NCI-H1092 (cell line): ENCODE measurements at regions not wholly inside any gene's neighbourhood (a gene's known extent, or its start where the extent isn't known, plus 50 kb on each side); places are given as distances from the start of the nearest gene placed in this dataset.

Experiments
- DNase-seq: peaks from one replicate; lab custom pipeline; 2025; lab: John Stamatoyannopoulos, UW

- no peak for DNase-seq
These were observed 683.8 kb upstream of the ATXN8OS start for GRCh38 chr13:69423844-69424243.

- DNase-seq = no peak
These were observed 689.3 kb upstream of the ATXN8OS start for GRCh38 chr13:69418319-69418718.

DNA sequence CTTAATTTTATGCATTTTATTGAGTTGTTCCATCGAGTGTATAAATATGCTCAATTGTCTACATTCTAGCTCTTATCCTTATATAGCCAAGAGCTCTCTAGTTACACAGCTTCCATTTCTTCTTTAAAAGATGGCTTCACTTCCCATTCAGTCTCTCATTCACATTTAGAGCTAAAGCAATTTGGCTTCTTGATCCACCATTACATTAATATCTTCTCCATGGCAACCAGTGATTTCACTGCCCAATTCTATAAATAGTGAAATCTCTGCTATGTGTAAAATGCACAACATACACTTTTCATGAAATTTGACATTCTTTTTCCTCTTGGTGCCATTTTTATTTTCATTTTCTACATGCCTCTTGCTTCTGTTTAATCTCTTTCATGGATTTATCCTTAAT, 696.9 kb upstream of the ATXN8OS start:
- DNase-seq = no peak

- no peak for DNase-seq
These were observed 715.9 kb upstream of the ATXN8OS start for GRCh38 chr13:69391756-69392155.

GRCh38 chr13:69389899-69390298, 717.7 kb upstream of the ATXN8OS start:
- no peak for DNase-seq

DNA sequence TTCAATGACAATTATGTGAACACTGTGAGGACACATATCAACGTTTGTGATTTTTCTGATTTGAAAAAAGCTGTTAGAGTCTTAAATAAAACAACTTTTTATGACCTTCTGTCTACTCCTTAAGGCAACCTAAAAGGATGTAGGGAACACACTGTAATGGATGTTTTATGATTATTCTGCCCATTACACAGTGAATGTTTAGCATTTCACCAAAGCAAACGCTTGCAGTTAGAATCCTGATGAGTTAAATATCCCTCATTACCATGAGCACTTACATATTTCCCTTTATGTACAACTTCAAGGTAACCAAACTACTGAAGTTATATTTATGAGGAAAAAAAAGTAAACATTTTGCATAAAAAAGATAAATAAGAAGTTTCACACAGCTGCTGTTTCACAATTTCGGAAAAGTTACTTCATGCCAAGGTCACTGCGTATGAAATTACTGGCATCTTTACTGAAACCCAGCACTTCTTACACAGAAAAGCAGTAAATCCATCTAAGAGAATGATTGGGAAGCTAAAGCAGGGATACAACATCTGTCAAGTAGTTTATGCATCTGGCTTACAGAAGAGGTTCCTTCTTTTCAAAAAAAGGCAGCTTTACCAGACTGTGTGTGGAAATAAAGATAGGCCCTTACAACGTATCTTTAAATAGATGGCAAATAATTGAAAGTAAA, 733.7 kb upstream of the ATXN8OS start:
- DNase-seq = no peak

DNA sequence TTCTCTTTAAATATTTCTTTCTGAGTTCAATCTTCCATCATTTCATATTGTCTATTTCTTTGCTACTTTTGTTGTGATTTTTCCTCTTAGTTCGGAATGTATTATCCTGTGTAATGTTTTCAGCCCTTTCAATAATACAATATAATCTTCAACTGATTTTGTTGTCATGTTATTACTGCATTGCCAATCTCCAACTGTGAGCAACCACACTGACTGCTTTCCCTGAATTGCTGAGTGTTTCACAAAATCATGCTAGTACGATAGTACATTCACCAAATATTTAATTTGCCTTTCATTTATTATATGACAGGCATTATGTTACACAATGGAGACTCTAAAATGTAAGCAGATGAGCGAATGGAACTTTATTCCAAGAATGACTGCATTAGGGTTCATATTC, 744.3 kb upstream of the ATXN8OS start:
- DNase-seq = no peak

GRCh38 chr13:69331245-69331644, 776.4 kb upstream of the ATXN8OS start:
- no peak for DNase-seq

GRCh38 chr13:69324090-69324886, 783.3 kb upstream of the ATXN8OS start:
- DNase-seq = peak; percentile 45

DNA sequence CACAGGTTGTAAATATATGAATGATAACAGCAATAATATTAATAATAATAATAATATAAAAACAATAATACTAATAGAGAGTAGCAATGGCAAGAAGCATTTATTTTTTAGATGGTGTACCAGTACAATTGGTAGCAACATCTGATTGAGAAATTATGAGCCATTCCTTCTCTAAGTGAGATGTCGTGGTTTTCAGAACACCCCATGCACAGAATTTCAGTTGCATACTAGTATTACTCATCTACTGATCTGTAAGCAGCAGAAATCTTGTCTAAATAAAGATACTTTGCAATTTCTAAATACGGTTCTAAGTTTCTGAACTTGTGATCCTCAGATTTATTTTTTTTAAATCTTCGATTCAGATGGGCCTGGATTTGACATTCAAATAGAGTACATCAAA, 788.0 kb upstream of the ATXN8OS start:
- no peak for DNase-seq

- DNase-seq = no peak
These were observed 792.6 kb upstream of the ATXN8OS start for GRCh38 chr13:69315039-69315438.

GRCh38 chr13:69306766-69307165, 800.9 kb upstream of the ATXN8OS start:
- DNase-seq = no peak

DNA sequence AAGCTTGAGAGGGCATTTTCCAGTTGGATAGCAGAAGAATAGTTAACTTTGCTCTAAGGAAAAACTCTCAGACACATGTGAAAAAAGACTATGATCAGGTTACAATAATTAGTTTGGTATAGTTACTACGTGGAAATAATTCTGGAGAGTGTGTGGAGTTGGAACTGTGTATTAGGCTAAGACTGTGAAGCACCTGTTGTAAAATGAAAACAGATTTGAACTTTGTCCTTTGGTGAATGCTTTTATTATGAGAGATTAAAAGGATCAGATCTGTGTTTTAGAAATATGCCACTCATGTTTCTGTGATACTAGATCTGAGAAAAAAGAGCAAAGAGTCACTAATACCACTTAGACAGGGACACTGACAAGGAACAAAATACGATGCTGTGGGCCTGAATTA, 807.5 kb upstream of the ATXN8OS start:
- no peak for DNase-seq

DNA sequence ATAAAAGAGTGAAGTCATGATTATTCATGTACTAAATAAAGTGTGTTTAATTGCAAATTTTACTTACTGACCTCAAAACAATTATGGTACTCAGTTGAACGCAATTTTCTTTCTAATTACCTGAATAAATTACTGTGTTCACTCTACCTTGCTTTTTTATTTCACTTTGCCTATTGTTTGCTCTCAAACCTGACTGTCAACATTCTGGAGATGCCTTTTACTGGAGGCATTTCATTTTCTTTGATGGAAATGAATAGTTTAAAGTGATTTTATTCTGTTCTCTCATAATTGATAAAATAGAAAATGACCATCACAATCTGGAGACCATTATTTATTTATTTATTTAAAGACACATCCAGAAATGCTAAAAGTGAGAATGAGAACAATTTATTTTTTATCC, 811.5 kb upstream of the ATXN8OS start:
- no peak for DNase-seq

- DNase-seq = no peak
These were observed 814.7 kb upstream of the ATXN8OS start for GRCh38 chr13:69292789-69293425.

DNA sequence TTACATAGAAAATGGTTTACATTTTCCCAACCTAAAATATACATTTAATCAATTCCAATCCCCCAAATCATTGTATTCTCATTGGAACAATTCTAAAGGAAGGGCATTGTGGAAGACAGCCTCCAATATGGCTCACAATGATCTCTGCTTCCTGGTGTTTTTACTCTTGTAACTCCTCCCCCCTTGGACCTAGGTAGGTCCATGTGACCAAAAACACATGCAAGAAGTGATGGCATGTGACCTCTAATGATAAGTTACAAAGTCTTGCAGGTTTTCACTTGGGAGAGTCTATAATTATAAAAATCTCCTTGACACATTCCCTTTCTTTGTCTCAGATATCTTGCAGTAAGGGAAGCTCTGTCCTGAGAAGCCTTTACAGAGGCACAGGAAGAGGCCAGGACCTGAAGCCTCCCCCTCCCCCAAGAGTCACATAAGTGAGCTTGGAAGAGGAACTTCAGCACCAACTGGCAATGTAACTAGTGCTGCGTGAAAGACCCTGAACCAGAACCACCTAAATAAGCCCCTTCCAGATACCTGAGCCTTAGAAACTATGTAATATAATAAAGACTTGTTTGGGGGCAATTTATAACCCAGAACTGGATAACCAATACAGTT, 816.2 kb upstream of the ATXN8OS start:
- no peak for DNase-seq

DNA sequence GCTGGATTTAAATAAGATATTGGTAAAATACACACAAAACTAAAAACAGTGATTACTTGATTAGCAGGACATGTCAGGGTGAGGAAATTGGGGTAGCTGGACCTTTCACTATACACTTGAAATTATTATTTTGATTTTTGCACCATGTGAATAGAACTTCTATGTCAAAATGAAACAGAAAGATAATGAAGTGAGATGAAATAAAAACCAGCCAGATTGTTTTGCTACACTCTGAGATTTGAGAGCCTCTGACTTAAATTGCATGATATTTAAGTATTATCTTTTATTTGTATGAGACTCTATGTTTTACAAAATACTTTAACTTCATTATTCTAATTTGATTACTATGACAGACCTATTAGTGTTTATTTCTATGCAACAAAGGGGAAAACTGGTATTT, 819.6 kb upstream of the ATXN8OS start:
- DNase-seq = no peak

GRCh38 chr13:69287050-69287698, 820.5 kb upstream of the ATXN8OS start:
- DNase-seq = no peak

GRCh38 chr13:69283837-69284236, 823.8 kb upstream of the ATXN8OS start:
- no peak for DNase-seq

GRCh38 chr13:69283301-69283700, 824.3 kb upstream of the ATXN8OS start:
- DNase-seq = no peak

GRCh38 chr13:69280399-69280798, 827.2 kb upstream of the ATXN8OS start:
- DNase-seq = no peak

DNA sequence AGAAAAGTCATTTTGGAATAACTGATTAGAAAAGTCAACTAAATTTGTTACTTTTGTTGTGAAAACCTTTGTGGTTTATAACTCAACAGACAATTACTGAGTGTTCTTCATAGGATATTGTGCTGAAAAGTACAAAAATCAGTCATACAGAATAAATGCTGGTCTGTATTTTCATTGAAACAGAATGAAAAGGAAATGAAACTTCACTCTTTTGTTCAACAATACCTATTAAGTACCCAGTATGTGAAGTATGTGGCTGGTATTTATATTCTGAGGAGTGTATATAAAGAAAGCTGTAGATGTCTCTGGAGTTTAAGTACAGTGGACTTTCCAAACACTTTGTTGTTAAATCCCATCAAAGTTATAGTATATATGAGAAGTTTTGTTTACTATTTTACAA, 828.4 kb upstream of the ATXN8OS start:
- no peak for DNase-seq
